IMR-90 (cell line): ENCODE measurements at regions not wholly inside any gene's neighbourhood (a gene's known extent, or its start where the extent isn't known, plus 50 kb on each side); places are given as distances from the start of the nearest gene placed in this dataset.

Experiments used
- ATAC-seq: fragments of 200-7000 bp; cut with Tn5 transposase; 2 replicates; pipeline ENCODE4 v1.9.1; 2020; ENCODE audit warnings: low read depth, mild to moderate bottlenecking, moderate library complexity
- BruUV-seq: library from RNA; stranded (reverse); fragments of 400-500 nt; replicated peaks from 2 replicates; lab custom pipeline; 2021; lab: Mats Ljungman, UMichigan
- CTCF ChIA-PET: fragments of 300-600 bp; formaldehyde crosslinking; extraction: SDS; loops from one replicate; lab custom pipeline; 2021; ENCODE audit warnings: antibody characterized with exemption; lab: Yijun Ruan, JAX
- POLR2A ChIA-PET: fragments of 300-600 bp; sonication (Branson Sonifier 250); formaldehyde crosslinking; loops from one replicate; lab custom pipeline; 2022; ENCODE audit warnings: antibody characterized with exemption; ENCODE audit not compliant: unreplicated experiment; lab: Charles Lee
- DNase-seq: peaks from one replicate; pipeline ENCODE4 v3.0.0; 2013
- H2AFZ ChIP-seq: replicated peaks from 2 replicates; pipeline ENCODE3; 2013; ENCODE audit warnings: low read length, mild to moderate bottlenecking; ENCODE audit not compliant: poor library complexity
- H2AK5ac ChIP-seq: 2 replicates; pipeline ENCODE4 v1.6.1; 2013; ENCODE audit warnings: low read depth, low read length, inconsistent platforms
- H2AK9ac ChIP-seq: replicated peaks from 2 replicates; pipeline ENCODE3; 2013; ENCODE audit warnings: mild to moderate bottlenecking, low read depth, low read length, moderate library complexity; ENCODE audit not compliant: poor library complexity
- H2BK120ac ChIP-seq: 2 replicates; pipeline ENCODE4 v1.6.1; 2013; ENCODE audit warnings: low read depth, low read length, inconsistent platforms
- H2BK15ac ChIP-seq: 3 replicates; pipeline ENCODE4 v1.6.1; 2013; ENCODE audit warnings: low read depth, low read length, inconsistent platforms
- H2BK20ac ChIP-seq: 2 replicates; pipeline ENCODE4 v1.6.1; 2013; ENCODE audit warnings: low read depth, mild to moderate bottlenecking, inconsistent platforms, low read length, moderate library complexity
- H2BK5ac ChIP-seq: 2 replicates; pipeline ENCODE4 v1.6.1; 2013; ENCODE audit warnings: mild to moderate bottlenecking, low read depth, low read length, inconsistent platforms; ENCODE audit not compliant: poor library complexity, severe bottlenecking
- H3K14ac ChIP-seq: replicated peaks from 2 replicates; pipeline ENCODE4 v1.6.1; 2013; ENCODE audit warnings: low read depth, low read length, inconsistent platforms
- H3K18ac ChIP-seq: 2 replicates; pipeline ENCODE4 v1.6.1; 2013; ENCODE audit warnings: low read depth, low read length, control low read depth
- H3K23ac ChIP-seq: 2 replicates; pipeline ENCODE4 v1.6.1; 2013; ENCODE audit warnings: low read depth, low read length, inconsistent platforms
- H3K27ac ChIP-seq: 2 replicates; pipeline ENCODE4 v1.5.1; 2013; ENCODE audit warnings: mild to moderate bottlenecking, control low read depth, low read length; ENCODE audit not compliant: insufficient read depth
- H3K27me3 ChIP-seq: 2 replicates; pipeline ENCODE4 v1.6.1; 2013; ENCODE audit warnings: low read length; ENCODE audit not compliant: control insufficient read depth, insufficient read depth
- H3K36me3 ChIP-seq: 2 replicates; pipeline ENCODE4 v1.6.1; 2013; ENCODE audit warnings: low read length, mixed read lengths; ENCODE audit not compliant: control insufficient read depth, insufficient read depth
- H3K4ac ChIP-seq: 2 replicates; pipeline ENCODE4 v1.6.1; 2013; ENCODE audit warnings: low read depth, low read length, inconsistent platforms
- H3K4me1 ChIP-seq: 2 replicates; pipeline ENCODE4 v1.6.1; 2013; ENCODE audit warnings: low read length, mixed read lengths; ENCODE audit not compliant: control insufficient read depth, insufficient read depth
- H3K4me2 ChIP-seq: 2 replicates; pipeline ENCODE4 v1.6.1; 2013; ENCODE audit warnings: low read depth, mild to moderate bottlenecking, control low read depth, low read length, moderate library complexity
- H3K4me3 ChIP-seq: 2 replicates; pipeline ENCODE4 v1.5.1; 2013; ENCODE audit warnings: low read depth, mild to moderate bottlenecking, control low read depth, low read length, moderate library complexity; ENCODE audit not compliant: insufficient read depth
- H3K56ac ChIP-seq: 2 replicates; pipeline ENCODE4 v1.6.1; 2013; ENCODE audit warnings: low read length, inconsistent platforms; ENCODE audit not compliant: insufficient read depth; ENCODE audit errors: extremely low read depth
- H3K79me1 ChIP-seq, 2 experiments: 2 replicates each; pipeline ENCODE4 v1.6.1; 2013; ENCODE audit warnings: low read length in 2 of 2, inconsistent platforms in 1 of 2, low read depth in 1 of 2
- H3K9ac ChIP-seq: 2 replicates; pipeline ENCODE4 v1.6.1; 2013; ENCODE audit warnings: low read depth, low read length, control low read depth
- H3K9me1 ChIP-seq: 2 replicates; pipeline ENCODE4 v1.6.1; 2013; ENCODE audit warnings: low read length, inconsistent platforms; ENCODE audit not compliant: insufficient read depth
- H3K9me3 ChIP-seq: 2 replicates; pipeline ENCODE4 v1.6.1; 2013; ENCODE audit warnings: low read length; ENCODE audit not compliant: control insufficient read depth, insufficient read depth
- H4K20me1 ChIP-seq: 2 replicates; pipeline ENCODE4 v1.6.1; 2013; ENCODE audit warnings: low read length, inconsistent platforms; ENCODE audit not compliant: insufficient read depth
- H4K5ac ChIP-seq: 2 replicates; pipeline ENCODE4 v1.6.1; 2013; ENCODE audit warnings: mild to moderate bottlenecking, low read depth, low read length, control low read depth
- H4K8ac ChIP-seq, 2 experiments: 2 replicates each; pipeline ENCODE4 v1.6.1; 2013; ENCODE audit warnings: low read depth in 2 of 2, low read length in 2 of 2, control low read depth in 1 of 2, inconsistent platforms in 1 of 2
- H4K91ac ChIP-seq: 2 replicates; pipeline ENCODE4 v1.6.1; 2013; ENCODE audit warnings: low read depth, low read length, inconsistent platforms; ENCODE audit not compliant: insufficient read depth
- MAFK ChIP-seq: IDR thresholded peaks from 2 replicates; pipeline ENCODE4 v1.6.1; 2012; ENCODE audit warnings: low read depth, low read length, improper control_type of control experiment
- RAD21 ChIP-seq: IDR thresholded peaks from 2 replicates; pipeline ENCODE4 v1.6.1; 2012; ENCODE audit warnings: low read length, improper control_type of control experiment
- RCOR1 ChIP-seq: IDR thresholded peaks from 2 replicates; pipeline ENCODE4 v1.6.1; 2012; ENCODE audit warnings: mild to moderate bottlenecking, low read length, improper control_type of control experiment; ENCODE audit not compliant: insufficient replicate concordance
- WGBS, 2 experiments: methylation state at CpG; one replicate each; pipeline versions ENCODE4 v1.1.5 to v1.1.7; 2013; ENCODE audit warnings: missing lambda C conversion rate in 2 of 2; ENCODE audit not compliant: insufficient read length in 1 of 2; ENCODE audit errors: extremely low coverage in 2 of 2; 5-methylcytosine and 5-hydroxymethylcytosine counted together
- dilution Hi-C: fragments of 300-500 bp; cut with HindIII; formaldehyde crosslinking; loops from one replicate; pipeline ENCODE4 v1.14.3; 2018; ENCODE audit warnings: low sequenced_read_pairs; ENCODE audit not compliant: unreplicated experiment
- in situ Hi-C: fragments of 300-500 bp; cut with MboI; formaldehyde crosslinking; loops from 3 replicates; pipeline ENCODE4 v1.14.3; 2019; ENCODE audit warnings: low sequenced_read_pairs, inconsistent platforms, mixed read lengths
- intact Hi-C: fragments of 100-400 bp; cut with micrococcal nuclease; formaldehyde crosslinking; loops from 2 replicates; pipeline ENCODE4 v1.10.0; 2022

DNA sequence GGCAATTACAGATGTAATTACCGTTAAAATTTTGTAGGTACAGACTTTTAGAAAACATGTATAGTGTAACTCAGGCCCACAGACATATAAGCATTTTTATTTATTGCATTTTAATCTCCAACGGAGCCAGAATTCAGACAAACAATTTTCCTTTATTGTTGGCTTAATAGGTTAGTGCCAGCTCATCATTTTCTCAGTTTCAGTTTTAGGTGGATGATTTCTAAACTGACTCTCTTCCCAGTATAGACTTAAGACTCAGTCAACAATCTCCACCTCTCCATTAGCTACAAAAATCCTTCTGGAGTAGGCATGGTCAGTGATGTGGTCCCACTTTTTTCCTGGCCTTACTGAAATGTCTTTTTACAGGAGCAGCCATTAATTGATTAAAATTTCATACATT, 994.6 kb downstream of the TBL1XR1 start:
- Histone ChIP-seq H4K91ac (no peak overlapping the region), H2BK15ac (no peak overlapping the region), H3K27me3 (no peaks in the 10 kb centered on the region), H2BK120ac (no peak overlapping the region), H3K4ac (no peak overlapping the region), H3K4me1 (no peaks in the 10 kb centered on the region), H3K27ac (no peak overlapping the region), H3K14ac (no peak overlapping the region), H2BK20ac (no peak overlapping the region), H2AK5ac (no peak overlapping the region), H3K4me2 (no peak overlapping the region), H4K5ac (no peak overlapping the region), H3K36me3 (no peaks in the 10 kb centered on the region), H4K20me1 (no peaks in the 10 kb centered on the region), H3K9me1 (no peaks in the 10 kb centered on the region), H3K79me1 (no peaks in the 10 kb centered on the region), H4K8ac (no peak overlapping the region), H3K4me3 (no peak overlapping the region), H3K56ac (no peak overlapping the region), H3K18ac (no peak overlapping the region), H2BK5ac (no peak overlapping the region), H2AK9ac (no peak overlapping the region), H3K9me3 (no peaks in the 10 kb centered on the region), H2AFZ (no peak overlapping the region), H3K9ac (no peak overlapping the region), H3K23ac (no peak overlapping the region)
- ATAC-seq (no peak), DNase-seq (no peak)
- ChIA-PET CTCF (no interaction called here), POLR2A (no interaction called here)
- intact Hi-C loops (no loop called here), in situ Hi-C loops (no loop called here), dilution Hi-C loops (no loop called here)
- no TSS peak for BruUV-seq
- no CpG with 5 or more reads among the region's 2 CpGs for WGBS, 2 experiments
- no peak for TF ChIP-seq RAD21
- no peak for TF ChIP-seq RCOR1
- peak; percentile 71 for TF ChIP-seq MAFK
